ENCODE measurements at regions not wholly inside any gene's neighbourhood (a gene's known extent, or its start where the extent isn't known, plus 50 kb on each side); places are given as distances from the start of the nearest gene placed in this dataset.

- peak overlapping the region; percentile 33 for H3K27ac Mint-ChIP-seq (ENCODE audit: unreplicated experiment)
- DNase-seq (ENCODE audit: extremely low spot score, unreplicated experiment), result no peak
- no peaks in the 10 kb centered on the region for H3K27me3 Mint-ChIP-seq (ENCODE audit: unreplicated experiment)
- TF ChIP-seq CTCF (IDR thresholded peaks at IDR 0.05), result no peak
- H3K4me3 Mint-ChIP-seq (ENCODE audit: unreplicated experiment), result no peak overlapping the region
- H3K36me3 Mint-ChIP-seq (ENCODE audit: unreplicated experiment), result peaks cover 18% of the 10 kb centered on the region
- H3K4me1 Mint-ChIP-seq (ENCODE audit: unreplicated experiment), result peaks cover 17% of the 10 kb centered on the region
- peaks cover 28% of the 10 kb centered on the region for H3K9me3 Mint-ChIP-seq (ENCODE audit: unreplicated experiment)
Observed at GRCh38 chr11:37942081-37942480, 1344.0 kb upstream of the RAG2 start.

GRCh38 chr11:37929100-37929653 lies 1331.1 kb upstream of the RAG2 start:
- no peak overlapping the region for H3K27ac Mint-ChIP-seq (ENCODE audit: unreplicated experiment)
- H3K4me3 Mint-ChIP-seq (ENCODE audit: unreplicated experiment), result no peak overlapping the region
- H3K9me3 Mint-ChIP-seq (ENCODE audit: unreplicated experiment), result peaks cover 16% of the 10 kb centered on the region

GRCh38 chr11:37926772-37927171 lies 1328.7 kb upstream of the RAG2 start:
- Mint-ChIP-seq H3K9me3 (ENCODE audit: unreplicated experiment) (peaks cover 7% of the 10 kb centered on the region), H3K27ac (ENCODE audit: unreplicated experiment) (no peak overlapping the region), H3K4me3 (ENCODE audit: unreplicated experiment) (no peak overlapping the region), H3K27me3 (ENCODE audit: unreplicated experiment) (no peaks in the 10 kb centered on the region), H3K36me3 (ENCODE audit: unreplicated experiment) (no peaks in the 10 kb centered on the region), H3K4me1 (ENCODE audit: unreplicated experiment) (no peaks in the 10 kb centered on the region)
- TF ChIP-seq CTCF (IDR thresholded peaks at IDR 0.05), result no peak
- no peak for DNase-seq (ENCODE audit: extremely low spot score, unreplicated experiment)

More at GRCh38 chr11:37929100-37929653, 1331.1 kb upstream of the RAG2 start:
- Mint-ChIP-seq H3K36me3 (ENCODE audit: unreplicated experiment) (no peaks in the 10 kb centered on the region), H3K27me3 (ENCODE audit: unreplicated experiment) (no peaks in the 10 kb centered on the region), H3K4me1 (ENCODE audit: unreplicated experiment) (no peaks in the 10 kb centered on the region)
- no peak for TF ChIP-seq CTCF (IDR thresholded peaks at IDR 0.05)
- no peak for DNase-seq (ENCODE audit: extremely low spot score, unreplicated experiment)

DNA sequence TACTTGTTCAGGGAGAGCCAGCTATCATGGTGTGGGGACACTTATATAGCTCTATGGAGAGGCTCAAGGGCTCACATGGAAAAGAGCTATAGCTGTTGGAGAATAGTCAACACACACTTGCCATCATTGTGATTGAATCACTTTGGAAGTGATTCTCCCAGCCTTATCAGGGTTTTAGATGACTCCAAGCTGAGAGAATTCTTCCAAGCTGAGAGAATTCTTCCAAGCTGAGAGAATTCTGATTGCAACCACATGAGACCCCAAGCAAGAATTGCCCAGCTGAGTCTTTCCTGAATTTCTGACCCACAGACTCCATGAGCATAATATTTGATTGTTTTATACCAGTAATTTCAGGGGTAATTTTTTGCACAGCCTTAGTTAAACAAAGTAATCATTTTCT lies 1318.3 kb upstream of the RAG2 start:
- no peaks in the 10 kb centered on the region for H3K4me1 Mint-ChIP-seq (ENCODE audit: unreplicated experiment)
- H3K9me3 Mint-ChIP-seq (ENCODE audit: unreplicated experiment), result no peaks in the 10 kb centered on the region
- H3K4me3 Mint-ChIP-seq (ENCODE audit: unreplicated experiment), result no peak overlapping the region
- H3K27ac Mint-ChIP-seq (ENCODE audit: unreplicated experiment), result no peak overlapping the region
- no peak for TF ChIP-seq CTCF (IDR thresholded peaks at IDR 0.05)
- no peaks in the 10 kb centered on the region for H3K36me3 Mint-ChIP-seq (ENCODE audit: unreplicated experiment)
- no peaks in the 10 kb centered on the region for H3K27me3 Mint-ChIP-seq (ENCODE audit: unreplicated experiment)
- DNase-seq (ENCODE audit: extremely low spot score, unreplicated experiment), result no peak

DNA sequence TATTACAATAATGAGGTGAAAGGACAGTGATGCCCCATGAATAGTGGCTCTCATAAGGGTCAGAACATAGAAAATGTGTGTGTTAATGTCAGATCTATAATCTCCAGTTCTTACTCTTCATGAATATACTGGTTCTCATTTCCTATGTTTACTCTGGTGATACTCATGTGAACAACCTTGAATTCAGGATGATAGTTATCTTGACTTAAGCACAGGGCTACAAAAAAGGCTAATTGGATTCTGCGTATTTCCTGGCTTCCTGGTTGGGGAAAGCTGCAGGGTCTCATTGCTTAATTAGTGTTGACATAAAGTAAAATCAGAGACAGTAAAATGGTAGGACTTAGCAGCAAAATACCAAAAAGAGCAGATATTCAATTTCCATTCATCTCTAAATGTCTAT lies 1316.8 kb upstream of the RAG2 start:
- no peak overlapping the region for H3K27ac Mint-ChIP-seq (ENCODE audit: unreplicated experiment)
- no peaks in the 10 kb centered on the region for H3K27me3 Mint-ChIP-seq (ENCODE audit: unreplicated experiment)
- no peak for DNase-seq (ENCODE audit: extremely low spot score, unreplicated experiment)
- H3K36me3 Mint-ChIP-seq (ENCODE audit: unreplicated experiment), result no peaks in the 10 kb centered on the region
- no peaks in the 10 kb centered on the region for H3K4me1 Mint-ChIP-seq (ENCODE audit: unreplicated experiment)
- no peaks in the 10 kb centered on the region for H3K9me3 Mint-ChIP-seq (ENCODE audit: unreplicated experiment)
- no peak overlapping the region for H3K4me3 Mint-ChIP-seq (ENCODE audit: unreplicated experiment)
- no peak for TF ChIP-seq CTCF (IDR thresholded peaks at IDR 0.05)

Measured in osteocyte (in vitro differentiated cells).